ENCODE measurements at regions not wholly inside any gene's neighbourhood (a gene's known extent, or its start where the extent isn't known, plus 50 kb on each side); places are given as distances from the start of the nearest gene placed in this dataset.
A peak's percentile ranks its signal among the peaks of the same experiment; 100 is the strongest.
"Not testable (repeated sequence)": the region's sequence is repeated elsewhere in the genome, so short reads cannot be mapped to it uniquely, and the experiment has no call there.

DNA sequence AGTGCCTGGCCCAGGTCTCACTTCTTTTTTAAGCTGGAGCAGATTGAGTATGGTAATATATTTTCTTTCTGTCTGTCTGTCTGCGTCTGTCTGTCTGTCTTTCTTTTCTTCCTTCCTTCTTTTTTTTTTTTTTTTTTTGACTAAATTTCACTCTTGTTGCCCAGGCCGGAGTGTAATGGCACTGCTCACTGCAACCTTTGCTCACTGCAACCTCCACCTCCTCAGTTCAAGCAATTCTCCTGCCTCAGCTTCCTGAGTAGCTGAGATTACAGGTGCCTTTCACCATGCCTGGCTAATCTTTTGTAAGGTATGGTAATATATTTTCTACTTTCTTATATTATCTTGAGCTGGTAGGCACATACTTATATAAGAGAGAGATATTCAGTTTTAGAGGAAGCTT is 196.3 kb upstream of the MARCKS start:
- DNase-seq, result no peak

DNA sequence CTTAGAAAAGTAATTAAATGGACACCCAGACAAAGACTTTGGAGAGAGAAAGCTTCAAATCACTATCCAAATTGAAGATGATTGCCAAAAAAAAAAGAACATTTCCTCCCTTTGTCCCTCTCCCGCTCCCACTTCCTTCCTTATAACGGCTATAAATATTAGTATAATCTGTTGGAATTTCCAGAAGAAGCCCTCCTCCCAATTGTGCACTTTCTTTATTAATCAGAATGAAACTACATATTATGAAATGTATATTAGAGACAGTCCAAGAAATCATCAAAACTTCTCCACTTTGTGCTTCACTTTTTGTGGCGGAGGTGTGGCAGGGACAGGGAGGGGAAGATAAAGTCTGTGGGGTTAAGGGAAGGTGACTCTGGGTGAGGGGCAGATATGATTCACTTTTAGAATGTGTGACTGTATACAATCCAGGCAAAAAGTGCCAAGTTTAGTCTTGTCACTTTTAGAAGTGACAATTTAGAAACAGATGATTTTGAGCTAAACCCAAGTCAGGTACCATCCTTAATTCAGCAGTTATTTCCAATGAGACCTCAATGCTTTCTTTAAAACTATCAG is 195.0 kb upstream of the MARCKS start:
- DNase-seq, result no peak

DNA sequence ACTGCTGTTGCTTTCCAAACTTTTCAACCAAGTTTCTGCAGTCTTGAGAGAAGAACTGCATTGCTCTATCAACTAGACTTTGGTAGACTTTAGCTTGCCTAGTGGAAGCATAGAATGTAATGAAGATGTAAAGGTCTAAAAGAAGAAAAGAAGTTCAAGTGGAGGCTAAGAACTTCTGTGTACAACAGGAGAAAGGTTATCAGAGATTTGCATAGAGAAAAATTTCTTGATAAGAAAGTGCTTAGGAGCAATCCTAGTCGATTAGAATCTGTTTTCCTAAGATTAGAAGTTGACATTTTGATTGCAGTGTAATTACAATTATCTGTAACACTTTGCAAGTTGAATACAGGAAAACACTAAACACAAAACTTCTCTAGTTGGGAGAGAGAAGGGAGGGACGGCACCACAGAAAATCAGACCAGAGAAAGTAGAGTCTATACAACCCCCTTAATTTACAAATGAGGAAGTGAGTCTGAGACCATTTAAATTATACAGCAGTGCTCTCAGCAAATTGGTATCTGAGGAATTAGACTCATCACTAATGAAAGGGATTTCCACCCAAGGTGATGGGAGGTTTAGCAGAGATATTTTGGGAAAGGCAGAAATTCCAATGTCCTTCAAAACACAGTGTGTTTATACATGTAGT is 194.3 kb upstream of the MARCKS start:
- DNase-seq, result no peak

DNA sequence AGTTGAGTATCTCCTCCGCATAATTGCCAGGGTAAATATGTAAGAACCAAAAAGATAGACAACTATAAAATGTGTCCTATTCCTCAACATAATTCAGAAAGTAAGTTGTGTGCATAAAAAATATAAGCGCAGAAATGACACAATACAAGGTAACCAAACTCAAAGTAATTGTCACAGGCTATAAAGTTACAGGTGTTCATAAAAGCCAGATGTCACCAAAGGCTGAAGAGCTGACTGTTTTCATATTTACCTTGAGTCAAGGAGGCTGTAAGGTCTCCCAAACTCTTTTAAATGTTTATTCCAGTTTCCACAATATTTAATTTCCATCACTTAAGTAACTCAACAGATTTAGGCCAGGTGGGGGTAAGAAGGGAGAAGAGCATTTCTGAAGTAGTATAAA is 192.2 kb upstream of the MARCKS start:
- DNase-seq, result no peak

DNA sequence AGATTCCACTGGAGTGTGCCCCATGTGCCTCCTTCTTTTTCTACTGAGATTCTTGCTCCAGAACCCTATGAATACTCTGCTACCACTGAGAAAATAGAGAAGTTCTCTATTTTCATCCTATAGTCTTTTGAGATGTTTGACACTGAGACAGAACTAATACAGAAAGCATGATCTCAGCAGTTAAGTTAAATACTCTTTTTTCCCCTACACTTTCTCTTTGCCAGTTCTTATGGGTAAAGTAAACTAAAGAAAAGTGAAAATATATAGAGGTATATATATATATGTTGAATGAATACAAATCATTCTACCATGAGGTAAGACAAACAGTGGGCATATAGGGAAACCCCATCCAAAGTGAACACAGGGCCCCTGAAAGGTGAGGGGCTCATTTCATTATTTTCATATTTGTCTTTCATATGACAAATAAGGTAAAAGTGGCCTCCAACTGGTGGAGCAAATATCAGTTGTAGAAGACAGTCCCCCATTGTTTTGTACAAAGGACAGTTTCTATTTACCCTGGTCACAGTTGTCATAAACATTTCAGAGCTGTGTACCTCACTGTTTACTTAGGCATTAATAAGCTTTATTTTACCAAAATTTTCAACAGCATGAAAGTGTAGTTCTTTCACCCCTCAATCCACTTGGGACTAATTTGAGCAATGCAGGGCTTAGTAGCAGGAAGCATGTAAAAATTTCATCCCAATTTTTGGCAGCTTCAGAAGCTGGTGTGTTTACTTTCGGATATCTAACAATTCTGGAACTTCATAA is 188.3 kb upstream of the MARCKS start:
- DNase-seq, result no peak

GRCh38 chr6:113669606-113670005 is 187.5 kb upstream of the MARCKS start:
- DNase-seq, result no peak

DNA sequence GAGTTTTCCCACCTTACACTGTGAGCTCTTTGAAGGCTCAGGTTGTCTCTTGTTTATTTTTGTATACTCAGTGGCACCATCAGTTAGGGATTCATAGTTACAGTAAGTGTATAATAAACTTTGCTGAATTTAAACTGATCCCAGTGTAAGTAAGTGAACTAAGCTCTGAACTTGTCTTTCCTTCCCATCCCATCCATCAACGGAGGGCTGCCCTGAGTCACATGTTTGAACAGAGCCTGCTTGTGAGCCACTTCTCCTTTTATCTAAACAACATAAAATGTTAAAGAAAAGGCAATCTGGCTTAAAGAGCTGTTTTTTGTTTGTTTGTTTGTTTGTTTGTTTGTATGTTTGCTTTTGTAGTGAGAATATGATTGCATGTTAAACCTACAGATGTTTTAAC is 185.7 kb upstream of the MARCKS start:
- no peak for DNase-seq

DNA sequence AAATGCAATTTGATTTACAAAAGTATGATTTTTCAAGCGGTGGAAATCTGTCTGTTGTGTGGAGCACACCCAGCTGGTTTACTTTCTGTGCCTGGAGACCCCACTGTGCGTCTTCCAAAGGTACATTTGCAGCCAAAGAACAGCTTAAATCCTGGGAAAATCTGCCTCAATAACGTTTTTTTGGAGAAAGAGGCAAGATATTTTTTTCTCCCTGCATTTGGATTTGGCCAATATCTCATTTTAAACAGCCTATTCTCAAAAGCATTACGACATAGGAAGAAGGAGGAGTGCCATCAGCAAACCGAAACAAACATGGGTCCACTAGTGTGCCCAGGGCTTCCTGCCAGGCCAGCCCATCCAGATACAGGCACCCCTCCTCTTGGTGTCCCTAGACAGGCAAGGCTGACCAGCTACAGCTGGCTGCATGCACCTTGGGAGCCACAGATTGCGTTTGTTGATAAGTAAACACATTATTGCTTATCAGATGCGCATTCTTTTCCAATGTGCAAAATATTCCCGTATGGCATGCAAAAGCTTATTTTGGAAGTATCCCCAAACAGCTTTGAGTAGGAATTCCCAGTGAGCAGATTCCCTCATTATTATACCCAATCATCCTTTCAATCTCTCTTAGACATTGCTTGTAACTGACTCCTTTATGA is 184.5 kb upstream of the MARCKS start:
- no peak for DNase-seq

- DNase-seq, result no peak
Observed at GRCh38 chr6:113674075-113674474, 183.1 kb upstream of the MARCKS start.

GRCh38 chr6:113676057-113676456 is 181.1 kb upstream of the MARCKS start:
- DNase-seq, result no peak

- no peak for DNase-seq
Observed at GRCh38 chr6:113676968-113677367, 180.2 kb upstream of the MARCKS start.

DNA sequence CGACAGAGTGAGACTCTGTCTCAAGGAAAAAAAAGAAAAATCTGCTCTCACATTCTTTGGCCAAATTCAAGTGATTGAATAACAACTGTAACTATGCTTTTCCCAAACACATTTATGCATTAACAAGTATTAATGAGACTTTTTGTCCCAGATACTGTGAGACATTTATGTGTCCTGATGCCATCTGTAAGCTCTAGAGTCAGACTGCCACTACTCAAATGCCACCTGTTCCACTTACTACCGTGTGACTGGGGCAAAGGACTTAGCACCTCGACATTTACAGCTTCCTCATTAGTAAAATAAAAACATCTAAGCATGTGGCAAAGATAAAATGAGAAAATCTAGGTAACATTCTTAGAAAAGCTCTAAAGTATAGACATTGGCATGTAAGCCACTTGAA is 178.1 kb upstream of the MARCKS start:
- no peak for DNase-seq

DNA sequence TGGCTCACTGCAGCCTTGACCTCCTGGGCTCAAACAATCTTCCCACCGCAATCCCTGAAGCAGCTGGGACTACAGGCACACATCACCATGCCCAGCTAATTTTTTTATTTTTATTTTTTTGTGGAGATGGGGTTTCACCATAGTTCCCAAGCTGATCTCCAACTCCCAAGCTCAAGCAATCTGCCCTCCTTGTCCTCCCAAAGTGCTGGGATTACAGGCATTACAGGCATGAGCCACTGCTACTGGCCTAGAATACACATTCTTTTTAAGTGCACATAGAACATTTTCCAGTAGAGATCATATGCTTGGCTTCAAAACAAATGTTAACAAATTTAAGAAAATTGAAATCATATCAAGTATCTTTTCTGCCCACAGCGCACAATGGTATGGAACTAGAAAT is 176.8 kb upstream of the MARCKS start:
- DNase-seq, result no peak

- DNase-seq, result no peak
Observed at GRCh38 chr6:113683968-113684367, 173.2 kb upstream of the MARCKS start.

- DNase-seq, result no peak
Observed at GRCh38 chr6:113684382-113684901, 172.7 kb upstream of the MARCKS start.

DNA sequence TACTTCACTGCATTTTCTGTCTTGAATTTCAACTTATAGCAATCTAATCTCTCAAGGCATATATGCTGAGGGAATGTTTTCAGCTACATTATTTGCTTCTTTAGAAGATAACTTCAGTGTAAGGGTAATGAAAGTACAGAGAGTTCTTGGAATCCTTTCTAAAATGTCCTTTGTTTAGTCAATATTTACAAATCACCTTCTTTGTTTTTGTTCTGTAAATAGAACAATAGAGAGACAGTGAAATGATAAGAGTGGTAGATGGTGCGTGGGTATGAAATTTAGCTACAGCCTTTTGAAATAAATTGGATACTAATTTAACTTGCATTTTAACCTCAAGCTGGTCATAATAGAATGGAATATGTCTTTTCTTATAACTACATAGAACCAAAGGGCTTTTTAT is 171.1 kb upstream of the MARCKS start:
- DNase-seq, result no peak

- not testable (repeated sequence) for DNase-seq
Observed at GRCh38 chr6:113689620-113690019, 167.5 kb upstream of the MARCKS start.

- peak; percentile 15 for DNase-seq
Observed at GRCh38 chr6:113690281-113691259, 166.6 kb upstream of the MARCKS start.

- no peak for DNase-seq
Observed at GRCh38 chr6:113691260-113691656, 165.9 kb upstream of the MARCKS start.

DNA sequence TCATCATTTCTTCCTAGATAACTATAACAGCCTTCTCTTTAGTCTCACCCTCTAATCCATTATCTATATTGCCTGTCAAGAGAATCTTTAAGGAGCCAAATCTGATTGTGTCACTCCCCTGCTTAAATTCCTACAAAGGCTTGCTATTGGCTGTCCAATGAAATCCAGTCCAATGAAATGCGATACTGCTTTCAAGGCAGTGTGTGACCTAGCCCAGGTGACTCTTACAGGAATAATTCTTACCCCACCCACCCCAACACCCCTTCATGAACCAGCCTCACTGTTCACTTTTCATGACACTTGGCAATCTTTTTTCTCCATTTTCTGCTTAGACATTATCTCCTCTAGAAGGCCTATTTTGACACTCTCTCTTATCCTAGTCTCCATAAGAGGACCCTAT is 163.3 kb upstream of the MARCKS start:
- no peak for DNase-seq

DNA sequence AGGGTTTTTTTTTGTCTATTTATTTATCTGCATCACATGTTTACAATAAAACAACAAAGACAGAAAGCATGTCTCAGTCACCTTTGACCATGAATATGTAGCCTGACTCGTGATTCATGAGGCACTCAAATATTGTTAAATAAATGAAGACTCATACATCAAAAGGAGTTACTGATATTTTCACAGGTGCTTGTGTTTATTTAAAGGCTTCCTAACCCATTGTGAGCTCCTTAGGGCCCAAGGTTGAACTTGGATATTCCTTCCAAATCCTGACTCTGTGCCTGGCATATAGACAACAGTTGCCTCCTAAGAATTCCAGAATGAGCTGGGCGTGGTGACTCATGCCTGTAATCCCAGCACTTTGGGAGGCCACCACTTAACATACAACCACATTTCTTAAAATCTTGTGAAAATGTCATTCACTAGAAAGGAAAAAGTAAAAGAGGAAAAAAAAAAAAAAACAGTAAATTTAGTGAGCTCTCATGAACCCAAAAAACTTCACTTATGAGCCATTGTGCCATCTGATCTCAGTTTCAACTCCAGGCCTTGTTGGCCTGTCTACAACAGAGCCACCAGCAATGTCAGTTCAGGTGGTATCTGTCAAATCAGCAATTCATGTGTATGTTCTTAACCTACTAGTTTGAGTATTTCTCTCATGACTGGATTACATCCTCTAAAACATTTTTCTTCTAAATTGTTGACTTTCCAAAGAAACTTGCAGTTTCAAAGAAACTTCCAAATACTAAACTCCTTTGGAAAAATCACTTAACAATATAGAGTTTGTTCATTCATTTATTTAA is 162.7 kb upstream of the MARCKS start:
- no peak for DNase-seq

- no peak for DNase-seq
Observed at GRCh38 chr6:113695516-113695915, 161.6 kb upstream of the MARCKS start.

All from activated CD4-positive, alpha-beta T cell treated with anti-CD3 and anti-CD28 coated beads, Interleukin-2, Interleukin-6, amounts not matched to agents 100 ng/mL and 50 ng/mL, durations not matched to agents 16 hours and 8 hours (primary cell).